ENCODE measurements at regions not wholly inside any gene's neighbourhood (a gene's known extent, or its start where the extent isn't known, plus 50 kb on each side); places are given as distances from the start of the nearest gene placed in this dataset.

- no peak for ATAC-seq (ENCODE audit: low read depth in 2 of 2)
- peaks cover 30% of the 10 kb centered on the region for H3K4me1 ChIP-seq (ENCODE audit: control insufficient read depth, insufficient read depth, low read length, poor library complexity, severe bottlenecking)
- Mint-ChIP-seq H3K27me3 (no peaks in the 10 kb centered on the region), H3K4me3 (peak overlapping the region in 1 of 4 donors; percentile 42), H3K27ac (peak overlapping the region; percentile 23 to 94 (median 72)), H3K36me3 (no peaks in the 10 kb centered on the region), H3K9me3 (peaks cover 0 to 2% (median 0%) of the 10 kb centered on the region in 7 donors), H3K4me1 (peaks cover 30 to 56% (median 45%) of the 10 kb centered on the region in 4 donors)
- DNase-seq = peak; percentile 13 to 60 (median 34)
- no peaks in the 10 kb centered on the region for H3K27me3 ChIP-seq (ENCODE audit: control insufficient read depth, insufficient read depth, low read length)
- no peak overlapping the region for H3K4me3 ChIP-seq (ENCODE audit: low read depth, low read length)
- H3K9me3 ChIP-seq (ENCODE audit: control insufficient read depth in 2 of 2, low read length in 2 of 2) = no peaks in the 10 kb centered on the region
- no peaks in the 10 kb centered on the region for H3K36me3 ChIP-seq (ENCODE audit: control insufficient read depth, insufficient read depth, low read length)
- no peak overlapping the region for H3K27ac ChIP-seq (ENCODE audit: insufficient read depth, low read length, poor library complexity, severe bottlenecking)
Measured at GRCh38 chr9:78121488-78121887, 89.9 kb upstream of the GNAQ start.

GRCh38 chr9:78118742-78119473, 87.3 kb upstream of the GNAQ start:
- peak overlapping the region; percentile 65 for H3K4me3 ChIP-seq (ENCODE audit: low read depth, low read length)
- no peaks in the 10 kb centered on the region for H3K27me3 ChIP-seq (ENCODE audit: control insufficient read depth, insufficient read depth, low read length)
- DNase-seq = peak in 2 of 3 donors; percentile 58 to 85
- H3K36me3 ChIP-seq (ENCODE audit: control insufficient read depth, insufficient read depth, low read length) = no peaks in the 10 kb centered on the region
- H3K9me3 Mint-ChIP-seq = peaks cover 0 to 2% (median 0%) of the 10 kb centered on the region in 7 donors
- H3K27me3 Mint-ChIP-seq = no peaks in the 10 kb centered on the region
- ATAC-seq (ENCODE audit: low read depth in 2 of 2) = peak; percentile 91 to 92
- peak overlapping the region; percentile 94 to 99 (median 94) for H3K27ac Mint-ChIP-seq
- no peaks in the 10 kb centered on the region for H3K9me3 ChIP-seq (ENCODE audit: control insufficient read depth in 2 of 2, low read length in 2 of 2)
- no peaks in the 10 kb centered on the region for H3K36me3 Mint-ChIP-seq
- H3K4me1 ChIP-seq (ENCODE audit: control insufficient read depth, insufficient read depth, low read length, poor library complexity, severe bottlenecking) = peaks cover 30% of the 10 kb centered on the region
- H3K4me3 Mint-ChIP-seq = peak overlapping the region; percentile 16 to 78 (median 65)
- peak overlapping the region; percentile 72 for H3K27ac ChIP-seq (ENCODE audit: insufficient read depth, low read length, poor library complexity, severe bottlenecking)
- peaks cover 35 to 77% (median 50%) of the 10 kb centered on the region in 4 donors for H3K4me1 Mint-ChIP-seq

GRCh38 chr9:78115073-78115472, 83.5 kb upstream of the GNAQ start:
- Histone ChIP-seq H3K27me3 (ENCODE audit: control insufficient read depth, insufficient read depth, low read length) (no peaks in the 10 kb centered on the region), H3K27ac (ENCODE audit: insufficient read depth, low read length, poor library complexity, severe bottlenecking) (no peak overlapping the region), H3K4me1 (ENCODE audit: control insufficient read depth, insufficient read depth, low read length, poor library complexity, severe bottlenecking) (peaks cover 42% of the 10 kb centered on the region), H3K36me3 (ENCODE audit: control insufficient read depth, insufficient read depth, low read length) (no peaks in the 10 kb centered on the region), H3K4me3 (ENCODE audit: low read depth, low read length) (no peak overlapping the region), H3K9me3 (ENCODE audit: control insufficient read depth in 2 of 2, low read length in 2 of 2) (no peaks in the 10 kb centered on the region)
- DNase-seq (peak in 2 of 3 donors; percentile 12 to 54), ATAC-seq (ENCODE audit: low read depth in 2 of 2) (no peak)
- peaks cover 32 to 78% (median 54%) of the 10 kb centered on the region in 4 donors for H3K4me1 Mint-ChIP-seq
- H3K36me3 Mint-ChIP-seq = no peaks in the 10 kb centered on the region
- no peaks in the 10 kb centered on the region for H3K27me3 Mint-ChIP-seq
- H3K4me3 Mint-ChIP-seq = no peak overlapping the region
- H3K27ac Mint-ChIP-seq = no peak overlapping the region
- H3K9me3 Mint-ChIP-seq = peaks cover 0 to 5% (median 1%) of the 10 kb centered on the region in 7 donors

- Histone ChIP-seq H3K4me1 (ENCODE audit: control insufficient read depth, insufficient read depth, low read length, poor library complexity, severe bottlenecking) (peaks cover 37% of the 10 kb centered on the region), H3K27me3 (ENCODE audit: control insufficient read depth, insufficient read depth, low read length) (no peaks in the 10 kb centered on the region), H3K9me3 (ENCODE audit: control insufficient read depth in 2 of 2, low read length in 2 of 2) (no peaks in the 10 kb centered on the region), H3K27ac (ENCODE audit: insufficient read depth, low read length, poor library complexity, severe bottlenecking) (no peak overlapping the region), H3K4me3 (ENCODE audit: low read depth, low read length) (no peak overlapping the region), H3K36me3 (ENCODE audit: control insufficient read depth, insufficient read depth, low read length) (no peaks in the 10 kb centered on the region)
- H3K9me3 Mint-ChIP-seq = peaks cover 0 to 5% (median 1%) of the 10 kb centered on the region in 7 donors
- DNase-seq (no peak), ATAC-seq (ENCODE audit: low read depth in 2 of 2) (no peak)
- H3K36me3 Mint-ChIP-seq = no peaks in the 10 kb centered on the region
- peaks cover 32 to 74% (median 51%) of the 10 kb centered on the region in 4 donors for H3K4me1 Mint-ChIP-seq
- H3K27ac Mint-ChIP-seq = no peak overlapping the region
- H3K4me3 Mint-ChIP-seq = no peak overlapping the region
- no peaks in the 10 kb centered on the region for H3K27me3 Mint-ChIP-seq
Measured at GRCh38 chr9:78114581-78114980, 83.0 kb upstream of the GNAQ start.

- H3K27me3 Mint-ChIP-seq = no peaks in the 10 kb centered on the region
- no peaks in the 10 kb centered on the region for H3K36me3 ChIP-seq (ENCODE audit: control insufficient read depth, insufficient read depth, low read length)
- H3K27ac ChIP-seq (ENCODE audit: insufficient read depth, low read length, poor library complexity, severe bottlenecking) = no peak overlapping the region
- no peaks in the 10 kb centered on the region for H3K36me3 Mint-ChIP-seq
- peak overlapping the region in 3 of 4 donors; percentile 25 to 43 (median 31) for H3K4me3 Mint-ChIP-seq
- DNase-seq (peak in 1 of 3 donors; percentile 20), ATAC-seq (ENCODE audit: low read depth in 2 of 2) (no peak)
- peaks cover 19% of the 10 kb centered on the region for H3K4me1 ChIP-seq (ENCODE audit: control insufficient read depth, insufficient read depth, low read length, poor library complexity, severe bottlenecking)
- H3K27me3 ChIP-seq (ENCODE audit: control insufficient read depth, insufficient read depth, low read length) = no peaks in the 10 kb centered on the region
- peaks cover 0 to 8% (median 2%) of the 10 kb centered on the region in 7 donors for H3K9me3 Mint-ChIP-seq
- H3K9me3 ChIP-seq (ENCODE audit: control insufficient read depth in 2 of 2, low read length in 2 of 2) = no peaks in the 10 kb centered on the region
- H3K4me3 ChIP-seq (ENCODE audit: low read depth, low read length) = peak overlapping the region; percentile 27
- H3K4me1 Mint-ChIP-seq = peaks cover 32 to 54% (median 37%) of the 10 kb centered on the region in 4 donors
- peak overlapping the region in 2 of 3 donors; percentile 15 to 74 for H3K27ac Mint-ChIP-seq
Measured at GRCh38 chr9:78112406-78112805, 80.8 kb upstream of the GNAQ start.

GRCh38 chr9:78112004-78112403, 80.4 kb upstream of the GNAQ start:
- Mint-ChIP-seq H3K27ac (no peak overlapping the region), H3K9me3 (peaks cover 0 to 9% (median 5%) of the 10 kb centered on the region in 7 donors), H3K27me3 (no peaks in the 10 kb centered on the region), H3K4me1 (peaks cover 34 to 54% (median 38%) of the 10 kb centered on the region in 4 donors), H3K4me3 (peak overlapping the region in 1 of 4 donors; percentile 31), H3K36me3 (peaks cover 2% of the 10 kb centered on the region)
- H3K27ac ChIP-seq (ENCODE audit: insufficient read depth, low read length, poor library complexity, severe bottlenecking) = no peak overlapping the region
- ATAC-seq (ENCODE audit: low read depth in 2 of 2) = no peak
- no peaks in the 10 kb centered on the region for H3K36me3 ChIP-seq (ENCODE audit: control insufficient read depth, insufficient read depth, low read length)
- no peaks in the 10 kb centered on the region for H3K27me3 ChIP-seq (ENCODE audit: control insufficient read depth, insufficient read depth, low read length)
- H3K9me3 ChIP-seq (ENCODE audit: control insufficient read depth in 2 of 2, low read length in 2 of 2) = no peaks in the 10 kb centered on the region
- peaks cover 19% of the 10 kb centered on the region for H3K4me1 ChIP-seq (ENCODE audit: control insufficient read depth, insufficient read depth, low read length, poor library complexity, severe bottlenecking)
- no peak for DNase-seq
- H3K4me3 ChIP-seq (ENCODE audit: low read depth, low read length) = peak overlapping the region; percentile 27

- H3K27ac Mint-ChIP-seq = peak overlapping the region in 1 of 3 donors; percentile 33
- H3K36me3 Mint-ChIP-seq = peaks cover 3% of the 10 kb centered on the region
- H3K4me1 Mint-ChIP-seq = peaks cover 28 to 45% (median 37%) of the 10 kb centered on the region in 4 donors
Measured at GRCh38 chr9:78109075-78109474, 77.5 kb upstream of the GNAQ start.

More at GRCh38 chr9:78109075-78109474, 77.5 kb upstream of the GNAQ start:
- Histone ChIP-seq H3K4me3 (ENCODE audit: low read depth, low read length) (no peak overlapping the region), H3K27me3 (ENCODE audit: control insufficient read depth, insufficient read depth, low read length) (no peaks in the 10 kb centered on the region), H3K36me3 (ENCODE audit: control insufficient read depth, insufficient read depth, low read length) (no peaks in the 10 kb centered on the region), H3K9me3 (ENCODE audit: control insufficient read depth in 2 of 2, low read length in 2 of 2) (no peaks in the 10 kb centered on the region), H3K4me1 (ENCODE audit: control insufficient read depth, insufficient read depth, low read length, poor library complexity, severe bottlenecking) (peaks cover 19% of the 10 kb centered on the region), H3K27ac (ENCODE audit: insufficient read depth, low read length, poor library complexity, severe bottlenecking) (no peak overlapping the region)
- ATAC-seq (ENCODE audit: low read depth in 2 of 2) (no peak), DNase-seq (no peak)
- no peak overlapping the region for H3K4me3 Mint-ChIP-seq
- H3K9me3 Mint-ChIP-seq = peaks cover 0 to 10% (median 5%) of the 10 kb centered on the region in 7 donors
- H3K27me3 Mint-ChIP-seq = no peaks in the 10 kb centered on the region

All from CD4-positive, CD25-positive, alpha-beta regulatory T cell (primary cell).